GM18868 (cell line): ENCODE measurements at regions not wholly inside any gene's neighbourhood (a gene's known extent, or its start where the extent isn't known, plus 50 kb on each side); places are given as distances from the start of the nearest gene placed in this dataset.
"Not testable (repeated sequence)": the region's sequence is repeated elsewhere in the genome, so short reads cannot be mapped to it uniquely, and the experiment has no call there.

Experiments used
- ATAC-seq: cut with Tn5 transposase; IDR thresholded peaks from one replicate; pipeline ENCODE4 v1.9.1; 2021; ENCODE audit warnings: mild to moderate bottlenecking, moderate library complexity; ENCODE audit not compliant: unreplicated experiment

DNA sequence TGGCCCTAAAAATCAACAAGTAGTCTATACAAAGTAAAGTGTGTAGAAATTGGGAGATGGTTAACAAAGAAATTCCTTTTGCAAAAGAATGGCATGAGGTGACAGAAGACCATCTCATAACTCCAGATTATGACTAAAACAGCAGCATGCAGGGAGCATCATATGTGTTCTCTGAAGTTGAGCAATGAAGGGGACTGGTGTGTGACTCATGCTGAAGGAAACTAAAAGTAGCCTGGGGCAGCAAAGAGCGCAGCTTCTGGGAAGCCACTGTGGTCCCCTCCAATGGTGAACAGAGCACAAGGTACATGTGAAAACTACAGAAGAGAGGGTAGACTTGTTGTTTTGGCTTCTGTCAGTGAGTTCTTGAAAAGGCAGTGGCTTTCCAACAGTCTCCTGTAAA, 133.4 kb downstream of the MACC1 start:
- ATAC-seq: no peak

DNA sequence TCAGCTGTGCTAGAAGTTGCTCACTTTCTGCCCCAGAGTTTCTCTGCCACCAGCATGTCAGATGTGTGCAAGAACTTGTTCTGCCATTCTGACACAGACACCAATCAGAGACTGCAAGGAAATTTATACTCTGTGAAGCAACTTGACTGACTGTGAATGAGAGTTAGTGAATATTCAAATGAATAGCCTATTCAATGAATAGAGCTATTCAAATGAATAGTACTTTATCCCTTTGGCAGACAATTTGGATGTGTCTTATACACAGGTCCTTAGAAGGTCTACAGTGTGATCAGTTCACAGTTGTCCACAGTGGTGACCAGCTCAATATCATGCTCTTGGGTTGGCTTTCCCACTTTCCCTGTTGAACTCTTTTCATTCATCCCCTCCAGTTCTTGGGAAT, 138.1 kb downstream of the MACC1 start:
- no peak for ATAC-seq

DNA sequence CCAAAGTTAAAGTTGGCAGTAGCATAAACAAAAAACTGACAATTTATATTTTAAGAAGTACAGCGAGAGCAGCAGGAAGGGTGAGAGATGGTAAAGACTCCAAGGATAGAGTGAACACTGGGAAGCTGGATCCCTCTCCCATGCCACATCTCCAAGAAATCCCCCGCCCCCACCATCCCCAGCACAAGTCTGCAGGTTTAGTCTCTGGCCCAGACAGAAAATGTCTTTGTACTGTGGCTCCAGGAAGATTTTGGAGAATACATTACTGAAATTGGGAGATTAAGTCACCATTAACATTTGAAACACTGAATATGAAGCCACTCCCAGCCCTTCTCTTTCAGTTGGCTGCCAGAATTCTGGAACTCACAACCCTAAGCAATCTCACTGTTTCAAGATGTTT, 140.3 kb downstream of the MACC1 start:
- ATAC-seq: no peak

DNA sequence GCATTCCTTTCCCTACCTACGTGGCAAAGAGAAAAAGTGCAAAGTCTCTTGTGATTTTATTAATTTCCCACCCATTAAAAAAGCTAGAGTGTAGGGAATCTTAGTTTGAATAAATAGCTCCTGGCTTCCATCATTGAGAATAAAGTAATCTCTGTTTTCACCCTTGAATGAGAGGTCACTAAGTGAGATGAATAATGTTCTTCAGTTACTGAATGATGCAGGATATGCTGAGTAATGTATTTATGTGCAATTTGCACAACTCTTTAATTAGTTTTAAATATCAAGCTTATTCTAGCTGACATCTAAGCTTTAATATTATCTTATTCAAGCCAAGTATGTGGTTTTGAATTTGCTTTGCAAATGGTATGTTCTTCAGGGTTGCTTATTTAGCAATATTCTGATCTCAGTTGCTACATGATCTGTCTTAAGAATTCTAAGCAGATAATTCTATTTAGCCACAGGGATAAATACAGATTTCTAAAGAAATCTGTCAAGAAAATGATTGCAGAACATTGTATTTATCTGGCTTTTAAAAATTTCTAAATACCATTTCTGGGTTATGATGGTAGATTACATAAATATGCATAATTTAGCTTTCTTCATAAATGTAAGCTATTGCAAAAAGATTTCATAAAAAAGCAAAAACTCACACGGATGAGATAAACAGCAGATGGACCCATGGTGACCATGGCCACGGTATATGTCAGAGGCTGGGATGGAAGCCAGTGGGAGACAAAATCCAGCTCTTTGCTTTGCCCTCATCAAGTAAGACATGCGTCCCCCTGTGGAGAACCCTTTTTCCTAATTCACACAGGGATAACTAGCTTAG, 141.0 kb downstream of the MACC1 start:
- no peak for ATAC-seq

DNA sequence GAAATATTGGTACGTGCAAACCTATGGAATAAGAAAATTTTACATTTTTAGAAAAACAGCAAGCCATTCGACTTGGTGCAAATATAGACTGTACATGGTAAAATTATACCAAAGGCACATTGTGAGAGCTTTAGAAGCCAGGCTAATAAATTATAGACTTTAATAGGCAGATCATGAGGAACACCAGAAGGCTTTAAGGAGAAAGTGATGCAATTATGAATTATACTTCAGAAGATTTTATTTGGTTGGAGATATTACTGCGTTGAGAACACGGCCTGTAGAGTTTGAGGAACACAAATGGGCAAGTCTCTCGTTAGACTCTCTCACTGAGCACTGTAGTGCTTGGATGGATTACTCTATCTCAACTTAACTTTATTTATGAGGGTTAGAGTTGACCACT, 141.7 kb downstream of the MACC1 start:
- ATAC-seq: no peak

DNA sequence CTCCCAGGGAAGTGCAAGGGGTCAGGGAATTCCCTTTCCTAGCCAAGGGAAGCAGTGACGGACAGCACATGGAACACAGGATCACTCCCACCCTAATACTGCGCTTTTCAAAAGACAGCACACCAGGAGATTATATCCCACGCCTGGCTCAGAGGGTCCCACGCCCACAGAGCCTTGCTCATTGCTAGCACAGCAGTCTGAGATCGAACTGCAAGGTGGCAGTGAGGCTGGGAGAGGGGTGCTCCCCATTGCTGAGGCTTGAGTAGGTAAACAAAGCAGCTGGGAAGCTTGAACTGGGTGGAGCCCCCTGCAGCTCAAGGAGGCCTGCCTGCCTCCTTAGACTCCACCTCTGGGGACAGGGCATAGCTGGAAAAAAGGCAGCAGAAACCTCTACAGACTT, 149.2 kb downstream of the MACC1 start:
- not testable (repeated sequence) for ATAC-seq

DNA sequence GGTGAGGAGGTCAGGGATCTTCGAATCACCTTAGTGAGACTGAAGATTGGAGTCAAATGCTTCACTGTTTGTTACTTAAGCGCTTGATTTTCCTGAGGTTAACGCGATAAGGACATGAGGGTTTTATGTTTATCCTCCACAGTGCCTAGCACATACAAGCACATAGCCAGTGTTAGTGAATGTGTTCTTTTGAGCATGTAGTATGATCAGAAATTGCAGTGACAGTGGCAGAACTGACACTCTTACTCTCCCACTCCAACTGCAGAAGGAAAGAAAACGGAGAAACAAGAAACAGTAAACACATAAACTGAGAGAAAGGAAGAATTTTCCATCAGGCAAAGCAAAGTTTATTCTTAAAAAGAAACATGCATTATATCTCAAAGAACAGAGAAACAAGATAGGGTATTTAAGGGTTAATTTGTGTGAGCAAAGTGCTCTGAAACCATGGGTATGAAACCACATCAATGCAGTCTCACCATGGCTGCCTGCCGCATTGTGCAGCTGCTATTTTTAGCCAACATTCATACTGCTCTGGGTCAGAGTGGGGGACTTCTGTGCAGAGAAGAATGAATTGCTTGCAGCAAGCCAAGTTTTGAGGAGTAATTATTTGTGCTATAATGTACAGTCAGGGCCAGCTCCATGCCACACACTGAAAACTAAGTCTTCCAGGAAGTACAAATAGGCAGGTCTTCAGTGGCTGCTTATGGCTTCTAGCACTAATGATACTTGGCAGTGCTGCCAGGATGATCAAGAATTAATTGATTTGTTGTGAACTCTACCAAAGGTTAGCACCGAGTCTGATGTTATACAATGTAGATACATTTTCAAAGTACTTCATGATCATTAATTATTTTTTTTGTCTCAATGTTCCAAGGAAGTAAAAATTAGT, 152.0 kb downstream of the MACC1 start:
- ATAC-seq: peak; percentile 100

DNA sequence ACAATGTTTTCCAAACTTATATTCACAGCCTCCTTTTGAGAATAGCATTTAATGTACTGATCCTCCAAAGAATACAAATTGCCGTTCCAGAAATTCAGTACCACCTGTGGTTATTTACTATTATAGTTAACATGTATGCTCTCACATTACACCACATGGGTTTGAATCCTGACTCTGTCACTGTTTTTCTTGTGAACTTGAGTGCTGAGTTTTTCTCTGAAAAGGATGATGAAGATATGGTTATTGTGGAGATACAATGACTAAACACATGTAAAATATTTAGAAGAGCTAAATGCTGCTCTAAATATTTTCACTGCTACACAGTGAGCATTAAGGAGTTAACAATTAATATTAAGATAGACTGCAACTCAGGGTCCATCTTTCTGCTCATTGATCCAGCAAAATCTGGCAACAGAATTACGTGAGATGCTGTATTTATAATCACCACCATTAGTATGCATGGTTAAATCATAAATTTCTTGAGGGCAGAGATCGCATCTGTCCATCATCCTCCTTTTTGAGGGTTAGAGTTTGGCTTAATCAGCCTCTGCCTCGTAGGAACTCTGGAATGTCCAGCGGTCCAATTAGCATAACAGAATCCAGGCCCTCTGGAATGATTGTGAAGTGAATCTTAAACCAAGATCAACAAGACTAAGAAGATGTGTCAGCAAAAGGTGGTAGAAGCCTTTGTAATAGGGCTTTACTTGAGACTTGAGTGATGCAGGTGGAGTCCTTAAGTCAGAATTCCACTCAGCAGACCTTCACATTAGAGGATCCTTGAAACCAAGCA, 152.8 kb downstream of the MACC1 start:
- ATAC-seq: no peak

DNA sequence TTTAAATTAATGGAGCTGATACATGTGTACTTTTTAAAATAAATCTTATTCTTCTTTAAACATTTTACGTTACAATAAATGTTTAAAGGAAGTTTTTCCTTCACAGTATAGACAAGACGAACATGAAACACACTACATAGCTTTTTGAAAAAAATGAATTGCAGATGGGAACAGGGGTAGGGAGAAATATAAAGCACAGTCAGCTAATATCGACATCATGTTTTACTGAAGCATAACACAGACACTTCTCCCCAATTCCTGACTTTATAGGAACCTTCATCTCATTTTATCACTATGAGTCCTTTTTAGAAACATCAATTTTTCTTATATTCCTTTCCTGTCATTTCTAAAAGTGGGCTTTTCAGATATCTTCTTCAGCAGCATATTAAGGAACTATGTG, 153.5 kb downstream of the MACC1 start:
- no peak for ATAC-seq

DNA sequence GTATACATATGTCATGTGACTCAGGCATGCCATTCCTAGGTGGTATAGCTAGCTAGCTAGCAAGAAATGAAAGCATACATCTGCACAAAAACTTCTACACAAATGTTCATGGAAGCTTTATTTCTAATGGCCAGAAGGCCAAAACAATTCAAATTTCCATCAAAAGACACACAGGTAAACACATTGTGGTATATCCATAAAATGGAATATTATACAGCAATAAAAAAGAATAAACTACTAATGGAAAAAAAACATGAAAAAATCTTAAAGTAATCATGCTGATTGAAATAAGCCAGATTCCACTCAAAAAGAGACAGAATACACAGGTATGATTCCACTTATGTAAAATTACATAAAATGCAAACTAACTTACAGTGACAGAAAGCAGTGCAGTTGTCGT, 154.3 kb downstream of the MACC1 start:
- no peak for ATAC-seq

DNA sequence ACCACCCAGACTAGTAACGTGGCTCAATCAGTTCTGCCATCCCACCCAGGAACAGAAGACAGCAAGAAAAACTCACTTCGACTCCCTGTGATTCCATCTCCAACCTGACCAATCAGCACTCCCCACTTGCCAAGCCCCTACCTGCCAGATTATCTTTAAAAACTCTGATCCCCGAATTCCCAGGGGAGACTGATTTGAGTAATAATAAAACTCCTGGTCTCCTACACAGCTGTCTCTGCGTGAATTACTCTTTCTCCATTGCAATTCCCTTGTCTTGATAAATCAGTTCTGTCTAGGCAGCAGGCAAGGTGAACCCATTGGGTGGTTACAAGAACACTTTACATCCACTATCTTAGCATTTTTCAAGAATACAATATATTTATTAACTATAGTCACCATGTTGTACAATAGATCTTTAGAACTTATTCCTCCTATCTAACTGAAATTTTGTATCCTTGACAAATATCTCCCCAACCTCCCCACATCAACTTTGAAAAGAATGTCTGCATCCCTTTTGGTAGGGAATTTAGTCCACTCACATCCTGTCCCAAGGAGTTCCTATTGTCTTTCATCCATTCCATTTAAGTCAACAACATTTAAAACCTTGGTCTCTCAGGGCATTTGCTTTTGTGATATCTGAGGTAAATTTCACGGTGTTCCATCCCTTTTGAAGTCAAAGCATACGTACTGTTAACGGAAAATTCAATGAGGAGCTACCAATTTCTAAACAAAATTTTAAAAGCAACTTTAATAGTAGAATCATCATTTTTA, 163.7 kb downstream of the MACC1 start:
- no peak for ATAC-seq

DNA sequence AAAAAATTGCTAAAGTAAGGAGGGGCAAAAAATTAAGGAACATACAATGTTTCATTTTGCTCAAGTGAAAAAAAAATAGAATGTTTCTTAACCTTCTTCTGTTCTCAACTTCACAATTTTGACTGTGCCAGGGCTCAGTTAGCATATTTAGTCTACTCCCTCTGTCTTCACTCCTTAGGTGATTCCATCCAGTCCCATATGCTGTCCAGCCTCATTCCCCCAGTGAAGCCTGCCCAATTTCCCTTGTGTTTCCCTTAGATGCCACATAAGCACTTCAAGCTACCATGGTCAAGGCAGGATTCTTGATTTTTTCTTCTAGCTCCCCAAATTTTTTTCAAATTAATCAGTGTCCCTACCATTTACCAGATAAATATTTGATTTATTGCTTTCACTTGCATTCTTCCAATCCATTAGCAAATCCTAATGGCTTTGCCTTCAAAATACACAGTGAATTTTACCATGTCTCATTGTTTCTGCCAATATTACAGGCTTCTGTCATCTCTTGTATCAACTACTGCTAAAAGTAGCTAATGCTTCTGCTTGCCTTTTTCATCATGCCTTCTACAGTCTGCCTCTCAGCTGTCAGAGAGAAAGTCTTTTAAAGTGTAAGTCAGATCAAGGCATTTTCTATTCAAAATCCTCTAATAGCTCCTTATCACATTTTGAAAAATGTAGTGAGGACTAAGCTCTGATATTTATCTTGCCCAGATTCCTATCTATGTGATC, 166.8 kb downstream of the MACC1 start:
- ATAC-seq: no peak

DNA sequence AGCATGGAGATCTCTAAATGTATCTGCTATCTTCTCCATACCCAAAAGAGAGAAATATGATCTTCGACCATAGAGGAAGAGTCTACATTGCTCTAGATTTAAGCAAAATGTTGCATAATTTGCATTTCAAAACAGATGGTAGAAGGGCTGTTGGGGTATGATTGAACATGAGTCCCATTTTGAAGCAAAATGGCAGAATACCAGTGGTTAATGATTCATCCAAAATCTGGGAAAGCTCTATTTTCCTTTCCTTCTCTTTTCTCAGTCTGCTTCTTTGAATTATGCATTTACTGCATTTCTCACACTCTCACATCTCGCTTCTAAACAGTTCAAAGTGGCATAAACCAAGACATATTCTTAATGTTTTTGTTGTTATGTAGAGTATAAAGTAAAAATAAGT, 178.5 kb downstream of the MACC1 start:
- no peak for ATAC-seq

DNA sequence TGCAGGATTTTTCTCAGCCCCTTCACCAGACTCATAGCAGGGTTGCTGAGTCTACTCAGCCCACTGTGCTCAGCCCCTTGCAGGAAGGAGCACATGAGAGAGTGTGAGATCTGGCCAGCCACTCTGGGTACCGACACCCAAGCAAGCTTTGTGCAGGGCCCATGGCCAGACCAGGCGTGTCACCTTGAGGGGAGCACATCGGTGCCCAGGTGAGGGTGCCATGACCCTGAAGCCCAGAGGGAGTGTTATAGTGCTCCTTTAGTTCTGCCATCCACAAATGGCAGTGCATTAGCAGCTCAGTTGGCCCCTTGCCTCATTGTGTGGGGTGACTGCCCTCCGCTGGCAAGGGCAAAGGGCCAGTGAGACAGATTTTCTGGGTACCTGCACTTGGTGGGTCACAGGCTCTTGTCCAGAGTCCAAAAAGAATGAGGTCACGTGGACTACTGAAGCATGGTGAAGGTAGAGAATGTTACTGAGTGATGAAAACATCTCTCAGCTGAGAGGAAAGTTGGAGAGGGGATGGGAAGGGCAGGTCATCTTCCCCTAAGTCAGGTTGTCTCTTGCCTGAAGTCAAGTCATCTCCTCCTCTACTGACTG, 181.8 kb downstream of the MACC1 start:
- ATAC-seq: no peak

DNA sequence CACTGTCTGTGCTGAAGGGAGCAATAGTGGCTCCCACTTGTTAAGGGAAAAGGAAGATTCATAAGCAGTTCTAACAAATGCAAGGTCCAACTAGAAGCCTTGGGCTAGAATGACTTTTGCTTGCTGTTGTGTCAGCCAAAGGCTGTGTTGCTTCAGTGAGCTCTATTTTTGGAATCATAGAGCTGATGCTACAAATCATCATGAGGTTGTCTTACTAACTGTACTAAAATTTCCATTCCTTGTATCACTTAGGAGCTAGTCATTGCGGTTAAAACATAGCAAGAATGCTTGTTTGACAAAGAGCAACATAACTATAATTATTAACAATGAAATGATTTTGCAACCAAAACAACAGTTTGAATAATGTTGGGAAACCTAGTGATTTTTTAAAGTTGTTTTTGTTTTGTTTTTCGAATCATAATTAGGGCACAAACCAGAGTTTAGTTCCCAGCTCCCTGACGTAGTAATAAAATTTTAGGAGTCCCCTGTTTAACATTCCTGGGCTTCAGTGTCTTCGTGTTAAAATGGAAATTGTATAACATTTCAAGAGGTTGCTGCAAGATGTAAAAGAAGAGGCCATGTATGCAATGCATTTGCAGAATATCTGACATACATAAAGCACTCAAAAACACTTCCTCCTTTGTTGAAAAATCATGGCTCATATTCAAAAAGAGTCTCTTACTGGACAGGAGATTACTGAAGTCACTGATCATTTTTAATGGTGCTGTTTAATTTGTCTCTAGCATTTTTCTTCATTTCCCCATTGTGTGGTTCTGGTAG, 183.4 kb downstream of the MACC1 start:
- no peak for ATAC-seq

DNA sequence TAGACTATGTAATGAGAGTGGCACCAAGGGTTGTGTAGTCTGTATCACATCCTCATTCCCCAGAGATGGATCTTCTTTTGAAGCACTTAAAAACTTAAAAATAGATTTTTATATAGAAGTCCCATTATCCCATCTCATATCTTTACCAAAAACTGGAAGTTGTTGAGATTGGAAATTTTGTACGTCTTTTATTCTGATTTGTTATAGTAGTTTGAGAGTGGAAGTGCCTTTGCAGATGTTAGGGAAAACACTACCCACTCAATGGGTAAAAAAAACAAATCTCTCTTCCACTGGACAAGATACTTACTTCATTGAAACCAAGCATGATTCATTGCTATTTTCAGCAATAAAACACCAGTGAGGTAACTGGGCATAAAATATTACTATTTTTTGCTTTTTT, 184.4 kb downstream of the MACC1 start:
- no peak for ATAC-seq

DNA sequence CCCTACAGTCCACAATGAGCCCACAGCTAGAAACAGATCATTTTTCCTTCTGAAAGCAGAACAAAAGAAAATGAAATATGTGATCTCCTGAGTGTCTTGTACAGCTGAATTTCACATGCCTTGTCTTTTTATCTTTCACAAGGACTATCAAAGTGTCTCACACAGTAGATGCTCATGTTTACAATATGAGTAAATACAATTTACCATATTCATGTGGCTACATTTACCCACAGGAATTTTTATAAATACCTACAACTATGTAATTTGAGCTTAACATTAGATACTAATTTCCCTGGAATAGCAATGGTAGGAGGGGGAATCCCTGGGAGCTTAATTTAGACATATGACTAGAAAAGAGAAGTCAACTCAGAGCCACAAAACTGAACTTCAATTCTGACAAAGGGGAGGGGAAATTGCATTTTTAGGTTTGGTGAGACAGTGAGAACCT, 186.2 kb downstream of the MACC1 start:
- ATAC-seq: peak; percentile 66

DNA sequence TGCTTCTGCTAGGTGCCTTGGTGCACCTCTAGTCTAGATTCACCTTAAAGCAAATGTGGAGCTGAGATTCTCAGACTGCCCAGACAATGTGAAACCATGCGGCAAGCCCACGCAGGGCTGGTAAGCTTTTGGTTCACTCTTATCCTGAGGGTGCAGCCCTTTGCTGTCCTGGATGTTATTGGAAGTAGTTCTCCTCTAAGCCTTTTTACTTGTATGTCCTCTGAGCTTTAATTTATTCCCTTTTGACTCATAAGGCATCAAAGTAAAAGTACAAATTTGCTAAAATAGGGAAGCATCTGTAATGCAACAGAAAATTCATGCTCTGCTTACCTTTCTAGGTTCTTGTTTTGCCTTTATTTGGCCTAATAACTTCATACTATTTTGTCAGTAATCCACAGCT, 186.8 kb downstream of the MACC1 start:
- peak; percentile 83 for ATAC-seq

DNA sequence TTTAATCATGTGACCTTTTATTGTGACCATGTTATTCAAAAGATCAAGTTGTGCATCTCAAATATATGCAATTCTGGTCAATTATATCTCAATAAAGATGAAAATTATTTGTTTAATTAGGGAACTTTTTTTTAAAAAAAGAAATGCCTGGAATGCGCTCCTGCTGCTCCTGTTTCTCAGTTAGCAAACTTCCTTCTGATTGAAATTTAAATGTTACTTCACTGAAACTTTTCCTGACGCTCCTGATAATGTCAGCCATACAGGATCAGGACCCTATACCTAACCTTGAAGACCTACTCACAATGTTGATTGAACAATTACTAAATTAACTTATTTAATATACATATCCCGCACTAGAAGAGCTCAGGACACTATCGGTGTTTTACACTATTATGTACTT, 190.4 kb downstream of the MACC1 start:
- no peak for ATAC-seq
